ENCODE measurements at regions not wholly inside any gene's neighbourhood (a gene's known extent, or its start where the extent isn't known, plus 50 kb on each side); places are given as distances from the start of the nearest gene placed in this dataset.

DNA sequence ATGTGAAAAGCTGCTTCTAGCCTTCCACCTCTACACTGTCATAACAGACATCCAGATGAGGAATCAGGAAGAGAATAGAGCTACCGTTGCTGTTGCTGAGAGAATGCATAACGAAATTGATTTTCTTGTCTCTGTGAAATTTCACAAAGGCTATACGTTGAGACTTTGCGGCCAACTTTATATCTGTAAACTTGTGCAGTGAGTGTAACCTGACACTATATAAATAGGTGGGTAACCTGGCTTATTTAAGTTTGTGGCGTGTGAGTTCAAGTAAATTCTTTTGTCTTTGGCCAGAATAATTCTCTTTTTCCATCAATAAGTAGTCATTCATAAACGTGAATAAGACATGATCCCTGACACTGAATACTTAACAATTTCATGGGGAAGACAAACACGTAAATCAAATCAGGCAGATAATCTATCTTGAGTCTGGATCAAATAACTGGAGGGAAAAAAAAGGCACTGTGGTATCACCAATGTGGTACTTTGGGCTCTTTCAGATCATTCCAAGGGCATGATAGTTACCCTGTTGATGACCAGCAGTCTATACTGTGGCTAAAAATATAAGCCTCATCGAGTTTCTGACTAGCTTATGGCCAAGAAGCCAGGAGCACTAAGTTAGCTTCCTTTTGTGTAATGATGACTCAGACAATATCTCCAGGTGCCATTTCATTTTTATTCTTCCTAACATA lies 98.2 kb upstream of the RASA1 start:
- Histone ChIP-seq H3K4me3 (no peak overlapping the region), H3K4me1 (no peaks in the 10 kb centered on the region), H3K9me3 (no peaks in the 10 kb centered on the region), H3K36me3 (no peaks in the 10 kb centered on the region), H3K27ac (no peak overlapping the region), H3K27me3 (no peaks in the 10 kb centered on the region)
- DNase-seq (ENCODE audit: low spot score): no peak
- TF ChIP-seq, protein P1, sequence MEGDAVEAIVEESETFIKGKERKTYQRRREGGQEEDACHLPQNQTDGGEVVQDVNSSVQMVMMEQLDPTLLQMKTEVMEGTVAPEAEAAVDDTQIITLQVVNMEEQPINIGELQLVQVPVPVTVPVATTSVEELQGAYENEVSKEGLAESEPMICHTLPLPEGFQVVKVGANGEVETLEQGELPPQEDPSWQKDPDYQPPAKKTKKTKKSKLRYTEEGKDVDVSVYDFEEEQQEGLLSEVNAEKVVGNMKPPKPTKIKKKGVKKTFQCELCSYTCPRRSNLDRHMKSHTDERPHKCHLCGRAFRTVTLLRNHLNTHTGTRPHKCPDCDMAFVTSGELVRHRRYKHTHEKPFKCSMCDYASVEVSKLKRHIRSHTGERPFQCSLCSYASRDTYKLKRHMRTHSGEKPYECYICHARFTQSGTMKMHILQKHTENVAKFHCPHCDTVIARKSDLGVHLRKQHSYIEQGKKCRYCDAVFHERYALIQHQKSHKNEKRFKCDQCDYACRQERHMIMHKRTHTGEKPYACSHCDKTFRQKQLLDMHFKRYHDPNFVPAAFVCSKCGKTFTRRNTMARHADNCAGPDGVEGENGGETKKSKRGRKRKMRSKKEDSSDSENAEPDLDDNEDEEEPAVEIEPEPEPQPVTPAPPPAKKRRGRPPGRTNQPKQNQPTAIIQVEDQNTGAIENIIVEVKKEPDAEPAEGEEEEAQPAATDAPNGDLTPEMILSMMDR (IDR thresholded peaks at IDR 0.05): no peak

DNA sequence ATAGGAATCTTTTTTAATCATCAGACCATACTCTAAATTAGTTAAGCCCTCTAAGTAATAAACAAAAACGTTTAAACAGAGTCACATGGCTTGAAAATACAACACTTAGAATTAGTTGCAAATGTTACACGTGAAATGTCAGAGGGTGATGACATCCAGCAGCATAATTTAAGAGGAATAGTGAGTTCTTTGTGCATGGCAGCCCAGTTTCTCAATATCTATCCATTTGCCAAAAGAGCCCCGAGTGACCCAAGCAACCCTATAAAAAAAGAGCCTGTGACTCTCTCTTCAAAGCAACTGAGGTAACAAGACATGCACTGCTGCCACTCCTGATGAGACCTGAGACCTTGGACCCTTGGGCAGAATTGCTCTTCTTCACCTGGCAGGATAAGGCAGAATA lies 96.9 kb upstream of the RASA1 start:
- H3K4me1 ChIP-seq: no peaks in the 10 kb centered on the region
- H3K27me3 ChIP-seq: no peaks in the 10 kb centered on the region
- no peak for DNase-seq (ENCODE audit: low spot score)
- TF ChIP-seq, protein P1 (IDR thresholded peaks at IDR 0.05): no peak
- H3K27ac ChIP-seq: no peak overlapping the region
- H3K4me3 ChIP-seq: no peak overlapping the region
- no peaks in the 10 kb centered on the region for H3K9me3 ChIP-seq
- H3K36me3 ChIP-seq: no peaks in the 10 kb centered on the region

DNA sequence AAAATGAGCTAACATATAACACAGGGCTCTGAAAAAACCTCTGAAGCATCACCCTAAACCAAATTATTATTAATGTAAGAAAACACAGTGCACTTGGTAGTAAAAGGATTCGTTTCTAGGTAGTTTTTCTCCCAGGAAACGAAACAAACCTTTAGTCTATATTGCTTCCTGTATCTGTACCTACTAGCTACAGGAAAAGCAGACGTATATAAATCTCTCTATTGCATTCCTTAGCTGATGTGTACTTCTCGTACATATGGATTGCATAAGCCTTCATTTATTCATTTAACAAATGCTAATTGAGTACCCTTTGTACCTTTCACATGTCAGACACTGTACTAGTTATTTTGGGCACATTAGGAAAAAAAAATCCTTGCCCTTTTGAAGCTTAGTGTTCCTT lies 85.0 kb upstream of the RASA1 start:
- H3K4me3 ChIP-seq: no peak overlapping the region
- TF ChIP-seq, protein P1 (IDR thresholded peaks at IDR 0.05): no peak
- no peak overlapping the region for H3K27ac ChIP-seq
- no peaks in the 10 kb centered on the region for H3K27me3 ChIP-seq
- no peaks in the 10 kb centered on the region for H3K9me3 ChIP-seq
- H3K36me3 ChIP-seq: no peaks in the 10 kb centered on the region
- no peak for DNase-seq (ENCODE audit: low spot score)
- no peaks in the 10 kb centered on the region for H3K4me1 ChIP-seq

DNA sequence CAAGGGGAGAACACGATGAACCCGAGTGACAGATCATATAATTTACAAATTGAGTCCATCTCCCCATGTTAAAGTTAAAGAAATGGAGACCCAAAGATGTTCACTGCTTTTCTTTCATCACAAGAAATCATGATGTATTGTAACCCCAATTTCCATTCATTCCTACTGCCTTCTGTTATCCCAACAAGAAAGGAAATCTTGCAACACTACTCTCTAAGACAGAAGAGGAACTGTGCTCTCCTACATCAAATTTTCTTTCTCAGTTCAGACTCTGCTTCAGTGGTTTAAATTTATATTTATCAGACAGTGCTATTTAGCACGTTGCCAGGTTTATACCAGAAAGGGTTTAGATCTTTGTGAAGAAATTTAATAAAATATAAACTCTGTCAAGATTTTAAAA lies 83.8 kb upstream of the RASA1 start:
- no peaks in the 10 kb centered on the region for H3K9me3 ChIP-seq
- H3K36me3 ChIP-seq: no peaks in the 10 kb centered on the region
- no peaks in the 10 kb centered on the region for H3K4me1 ChIP-seq
- H3K4me3 ChIP-seq: no peak overlapping the region
- DNase-seq (ENCODE audit: low spot score): no peak
- TF ChIP-seq, protein P1 (IDR thresholded peaks at IDR 0.05): no peak
- H3K27me3 ChIP-seq: no peaks in the 10 kb centered on the region
- H3K27ac ChIP-seq: no peak overlapping the region

DNA sequence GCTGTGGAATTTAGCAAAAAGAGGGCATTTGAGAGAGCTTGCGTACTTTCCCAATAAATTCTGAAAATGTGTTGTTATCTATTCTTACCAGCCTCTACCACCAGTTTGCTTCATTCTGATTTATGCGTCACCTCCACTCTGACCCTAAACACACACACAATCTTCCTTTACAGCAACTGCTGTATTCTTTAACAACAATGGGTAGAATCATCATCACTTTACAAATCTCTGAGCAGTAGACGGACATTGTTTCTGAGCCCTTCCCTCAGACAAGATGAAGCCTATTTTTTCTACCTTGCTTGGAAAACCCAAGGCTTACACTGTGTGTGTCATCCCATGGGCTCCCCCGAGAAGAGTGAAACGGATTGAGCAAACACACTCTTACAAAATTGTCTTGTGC lies 83.1 kb upstream of the RASA1 start:
- no peaks in the 10 kb centered on the region for H3K9me3 ChIP-seq

More for the DNA sequence above, 83.1 kb upstream of the RASA1 start:
- DNase-seq (ENCODE audit: low spot score): no peak
- no peak overlapping the region for H3K27ac ChIP-seq
- no peaks in the 10 kb centered on the region for H3K4me1 ChIP-seq
- TF ChIP-seq, protein P1 (IDR thresholded peaks at IDR 0.05): no peak
- H3K27me3 ChIP-seq: no peaks in the 10 kb centered on the region
- no peak overlapping the region for H3K4me3 ChIP-seq
- no peaks in the 10 kb centered on the region for H3K36me3 ChIP-seq
